ENCODE measurements at regions not wholly inside any gene's neighbourhood (a gene's known extent, or its start where the extent isn't known, plus 50 kb on each side); places are given as distances from the start of the nearest gene placed in this dataset.
"Not testable (repeated sequence)": the region's sequence is repeated elsewhere in the genome, so short reads cannot be mapped to it uniquely, and the experiment has no call there.

DNA sequence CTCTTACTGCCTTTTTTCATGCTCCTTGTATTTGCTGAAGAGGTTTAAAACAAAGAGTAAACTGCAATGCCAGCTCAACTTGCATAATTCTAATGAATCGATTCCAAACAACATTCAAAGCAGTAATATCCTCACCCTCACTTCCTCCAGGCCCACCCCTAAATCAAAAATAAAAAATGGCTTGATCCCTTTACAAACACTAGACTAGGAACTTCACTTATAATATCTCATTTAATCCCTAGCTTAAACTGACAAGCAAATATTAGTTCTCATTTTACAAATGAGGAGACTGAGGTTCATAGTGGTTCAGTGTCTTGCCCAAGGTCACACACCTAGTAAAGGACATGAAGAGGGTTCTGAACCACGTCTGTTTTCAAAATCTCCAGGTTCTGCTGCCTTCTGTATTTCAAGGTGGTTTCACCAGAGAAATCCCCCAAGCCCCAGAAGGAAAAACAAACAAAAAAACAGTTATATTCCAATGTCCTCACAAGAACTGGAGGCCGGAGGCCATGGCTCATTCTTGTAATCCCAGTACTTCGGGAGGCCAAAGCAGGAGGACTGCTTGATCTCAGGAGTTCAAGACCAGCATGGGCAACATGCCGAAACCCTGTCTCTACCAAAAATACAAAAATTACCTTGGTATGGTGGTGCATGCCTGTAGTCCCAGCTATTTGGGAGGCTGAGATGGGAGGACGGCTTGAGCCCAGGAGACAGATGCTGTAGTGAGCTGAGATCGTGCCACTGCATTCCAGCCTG lies 80.3 kb upstream of the GRIN2A start:
- no peaks in the 10 kb centered on the region for H3K27me3 ChIP-seq (ENCODE audit: insufficient read depth, insufficient read length)
- H3K9ac ChIP-seq (ENCODE audit: insufficient read length, low read depth) = no peak overlapping the region
- no peaks in the 10 kb centered on the region for H3K9me3 ChIP-seq (ENCODE audit: insufficient read depth, low read length)
- no peak overlapping the region for H3K4me3 ChIP-seq (ENCODE audit: insufficient read length, low read depth)
- TF ChIP-seq ZNF274 (IDR thresholded peaks at IDR 0.05; ENCODE audit: low read depth, low read length) (no peak), YY1 (IDR thresholded peaks at IDR 0.05; ENCODE audit: insufficient read depth, insufficient read length) (no peak), SUZ12 (IDR thresholded peaks at IDR 0.05; ENCODE audit: extremely low read depth, insufficient read depth, insufficient read length) (no peak)
- no peaks in the 10 kb centered on the region for H3K36me3 ChIP-seq (ENCODE audit: insufficient read depth, insufficient read length, low read length)
- no peak for DNase-seq (ENCODE audit: low read depth, low spot score)
- no peaks in the 10 kb centered on the region for H3K4me1 ChIP-seq (ENCODE audit: insufficient read depth, insufficient read length)

DNA sequence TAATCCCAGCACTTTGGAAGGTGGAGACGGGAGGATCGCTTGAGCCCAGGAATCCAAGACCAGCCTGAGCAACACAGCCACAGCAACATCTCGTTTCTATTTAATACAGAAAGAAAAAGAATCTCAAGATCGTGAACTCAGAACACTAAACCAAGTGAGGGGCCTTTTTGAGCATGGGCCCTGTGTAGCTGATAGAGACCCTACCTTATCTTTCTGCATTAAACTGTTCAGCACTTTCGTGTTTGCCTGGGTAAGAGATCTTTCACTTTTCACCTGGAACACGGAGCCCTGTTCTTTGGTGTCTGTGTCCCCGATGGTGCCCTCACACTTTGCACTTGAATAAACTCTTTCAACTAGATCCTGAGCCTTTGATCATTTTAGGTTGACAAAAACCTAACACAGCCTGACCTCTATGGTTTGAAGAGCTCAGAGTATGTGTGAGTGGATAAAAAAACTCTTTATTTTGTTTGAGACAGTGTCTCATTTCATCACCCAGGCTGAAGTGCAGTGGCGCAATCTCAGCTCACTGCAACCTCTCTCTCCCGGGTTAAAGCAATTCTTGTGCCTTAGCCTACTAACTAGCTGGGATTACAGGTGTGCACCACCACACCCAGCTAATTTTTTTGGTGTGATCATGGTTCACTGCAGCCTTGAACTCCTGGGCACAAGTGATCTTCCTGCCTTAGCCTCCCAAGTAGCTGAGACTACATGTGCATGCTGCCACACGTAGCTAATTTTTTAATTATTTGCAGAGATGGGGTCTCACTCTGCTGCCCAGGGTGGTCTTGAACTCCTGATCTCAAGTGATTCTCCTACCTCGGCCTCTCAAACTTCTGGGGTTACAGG lies 83.8 kb upstream of the GRIN2A start:
- no peak overlapping the region for H3K4me3 ChIP-seq (ENCODE audit: insufficient read length, low read depth)
- H3K9ac ChIP-seq (ENCODE audit: insufficient read length, low read depth) = no peak overlapping the region
- no peaks in the 10 kb centered on the region for H3K9me3 ChIP-seq (ENCODE audit: insufficient read depth, low read length)
- DNase-seq (ENCODE audit: low read depth, low spot score) = no peak
- TF ChIP-seq YY1 (IDR thresholded peaks at IDR 0.05; ENCODE audit: insufficient read depth, insufficient read length) = no peak
- no peak for TF ChIP-seq ZNF274 (IDR thresholded peaks at IDR 0.05; ENCODE audit: low read depth, low read length)
- no peak for TF ChIP-seq SUZ12 (IDR thresholded peaks at IDR 0.05; ENCODE audit: extremely low read depth, insufficient read depth, insufficient read length)
- H3K36me3 ChIP-seq (ENCODE audit: insufficient read depth, insufficient read length, low read length) = no peaks in the 10 kb centered on the region
- H3K4me1 ChIP-seq (ENCODE audit: insufficient read depth, insufficient read length) = no peaks in the 10 kb centered on the region
- H3K27me3 ChIP-seq (ENCODE audit: insufficient read depth, insufficient read length) = no peaks in the 10 kb centered on the region

DNA sequence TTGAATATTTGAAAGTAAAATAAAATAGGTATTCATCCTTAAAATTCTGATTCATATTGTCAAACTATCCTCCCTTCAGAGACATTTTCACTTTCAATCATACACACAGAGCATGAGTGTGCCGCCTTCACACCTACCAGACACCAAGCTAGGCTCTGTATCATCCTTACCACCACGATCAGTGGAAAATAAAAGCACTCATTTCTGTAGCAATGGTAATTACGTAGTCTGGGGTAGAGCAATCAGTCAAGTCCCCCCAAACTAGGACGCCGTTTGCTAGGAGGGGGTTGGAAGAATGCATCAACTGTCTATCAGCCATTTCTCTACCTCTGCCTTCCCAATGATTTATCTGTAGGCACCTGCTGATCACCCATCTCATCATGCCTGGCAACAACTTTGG lies 84.6 kb upstream of the GRIN2A start:
- DNase-seq (ENCODE audit: low read depth, low spot score) = no peak
- no peak overlapping the region for H3K4me3 ChIP-seq (ENCODE audit: insufficient read length, low read depth)
- H3K9ac ChIP-seq (ENCODE audit: insufficient read length, low read depth) = no peak overlapping the region
- no peaks in the 10 kb centered on the region for H3K4me1 ChIP-seq (ENCODE audit: insufficient read depth, insufficient read length)
- no peaks in the 10 kb centered on the region for H3K27me3 ChIP-seq (ENCODE audit: insufficient read depth, insufficient read length)
- H3K9me3 ChIP-seq (ENCODE audit: insufficient read depth, low read length) = no peaks in the 10 kb centered on the region
- H3K36me3 ChIP-seq (ENCODE audit: insufficient read depth, insufficient read length, low read length) = no peaks in the 10 kb centered on the region
- no peak for TF ChIP-seq SUZ12 (IDR thresholded peaks at IDR 0.05; ENCODE audit: extremely low read depth, insufficient read depth, insufficient read length)
- no peak for TF ChIP-seq YY1 (IDR thresholded peaks at IDR 0.05; ENCODE audit: insufficient read depth, insufficient read length)
- TF ChIP-seq ZNF274 (IDR thresholded peaks at IDR 0.05; ENCODE audit: low read depth, low read length) = no peak

DNA sequence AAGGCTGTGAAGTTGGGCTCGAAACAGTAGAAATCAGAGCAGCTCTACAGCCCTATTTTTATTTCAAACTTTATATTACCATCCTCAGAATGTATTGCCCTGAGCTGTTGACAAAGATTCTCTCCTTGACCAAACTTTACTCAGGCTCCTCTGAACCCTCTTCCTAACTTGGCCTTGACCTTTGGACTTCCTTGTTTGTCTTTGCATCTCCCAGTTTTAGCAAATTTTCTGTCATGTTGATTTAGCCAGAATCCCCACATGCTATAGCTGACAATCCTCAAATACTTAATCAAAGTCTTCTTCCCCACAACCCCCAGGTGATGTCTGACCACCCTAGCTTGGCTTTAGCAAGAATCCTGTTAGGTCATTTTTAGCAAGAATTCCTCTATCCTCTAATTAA lies 87.4 kb upstream of the GRIN2A start:
- no peak overlapping the region for H3K9ac ChIP-seq (ENCODE audit: insufficient read length, low read depth)
- no peak overlapping the region for H3K4me3 ChIP-seq (ENCODE audit: insufficient read length, low read depth)
- no peaks in the 10 kb centered on the region for H3K27me3 ChIP-seq (ENCODE audit: insufficient read depth, insufficient read length)
- TF ChIP-seq YY1 (IDR thresholded peaks at IDR 0.05; ENCODE audit: insufficient read depth, insufficient read length) (no peak), ZNF274 (IDR thresholded peaks at IDR 0.05; ENCODE audit: low read depth, low read length) (no peak), SUZ12 (IDR thresholded peaks at IDR 0.05; ENCODE audit: extremely low read depth, insufficient read depth, insufficient read length) (no peak)
- peaks cover 7% of the 10 kb centered on the region; the same call in 1 of the 2 replicates for H3K9me3 ChIP-seq (ENCODE audit: insufficient read depth, low read length)
- H3K36me3 ChIP-seq (ENCODE audit: insufficient read depth, insufficient read length, low read length) = no peaks in the 10 kb centered on the region
- H3K4me1 ChIP-seq (ENCODE audit: insufficient read depth, insufficient read length) = peaks cover under 1% of the 10 kb centered on the region
- no peak for DNase-seq (ENCODE audit: low read depth, low spot score)

DNA sequence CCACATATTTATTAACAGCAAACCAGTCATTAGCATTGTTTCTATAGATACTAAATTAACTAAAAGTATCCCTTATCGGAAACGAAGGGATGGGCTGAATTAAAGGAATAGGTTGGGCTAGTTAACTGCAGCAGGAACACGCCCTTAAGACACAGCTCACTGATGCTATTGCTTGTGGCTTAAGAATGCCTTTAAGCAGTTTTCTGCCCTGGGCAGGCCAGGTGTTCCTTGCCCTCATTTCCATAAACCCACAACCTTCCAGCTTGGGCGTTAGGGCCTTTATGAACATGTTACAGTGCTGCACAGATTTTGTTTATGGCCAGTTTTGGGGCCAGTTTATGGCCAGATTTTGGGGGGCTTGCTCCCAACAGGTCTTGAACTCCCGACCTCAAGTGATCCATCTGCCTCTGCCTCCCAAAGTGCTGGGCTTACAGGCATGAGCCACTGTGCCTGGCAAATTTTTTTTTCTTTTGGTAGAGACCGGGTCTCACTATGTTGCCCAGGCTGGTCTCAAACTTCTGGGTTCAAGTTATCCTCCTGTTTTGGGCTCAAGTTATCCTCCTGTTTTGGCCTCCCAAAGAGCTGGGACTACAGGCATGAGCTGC lies 90.1 kb upstream of the GRIN2A start:
- H3K27me3 ChIP-seq (ENCODE audit: insufficient read depth, insufficient read length); H3K4me3 ChIP-seq (ENCODE audit: insufficient read length, low read depth); H3K9ac ChIP-seq (ENCODE audit: insufficient read length, low read depth); H3K36me3 ChIP-seq (ENCODE audit: insufficient read depth, insufficient read length, low read length); DNase-seq (ENCODE audit: low read depth, low spot score); H3K9me3 ChIP-seq (ENCODE audit: insufficient read depth, low read length); H3K4me1 ChIP-seq (ENCODE audit: insufficient read depth, insufficient read length): not testable (repeated sequence)

DNA sequence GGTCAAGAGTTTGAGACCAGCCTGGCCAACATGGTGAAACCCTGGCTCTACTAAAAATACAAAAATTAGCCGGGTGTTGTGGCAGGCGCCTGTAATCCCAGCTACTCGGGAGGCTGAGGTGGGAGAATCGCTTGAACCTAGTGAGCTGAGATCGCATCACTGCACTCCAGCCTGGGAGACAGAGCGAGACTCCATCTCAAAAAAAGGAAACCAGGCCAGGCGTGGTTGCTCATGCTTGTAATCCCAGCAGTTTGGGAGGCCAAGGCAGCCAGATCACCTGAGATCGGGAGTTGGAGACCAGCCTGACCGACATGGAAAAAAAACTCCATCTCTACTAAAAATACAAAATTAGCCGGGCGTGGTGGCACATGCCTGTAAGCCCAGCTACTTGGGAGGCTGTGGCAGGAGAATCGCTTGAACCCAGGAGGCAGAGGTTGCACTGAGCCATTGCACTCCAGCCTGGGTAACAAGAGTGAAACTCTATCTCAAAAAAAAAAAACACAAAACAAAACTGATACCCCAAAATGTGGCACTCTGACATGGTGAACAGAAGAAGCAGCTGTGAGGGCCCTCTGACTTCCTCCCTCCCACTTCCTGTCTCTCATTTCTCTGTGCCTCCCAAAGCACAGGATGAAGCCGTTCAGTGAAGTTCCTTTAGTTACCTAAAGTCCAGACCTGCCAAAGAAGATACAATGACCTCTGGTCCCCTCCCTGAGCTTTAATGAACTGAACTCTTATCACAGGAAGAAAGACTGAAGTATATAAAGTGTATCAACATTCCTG lies 93.2 kb upstream of the GRIN2A start:
- H3K9ac ChIP-seq (ENCODE audit: insufficient read length, low read depth) = not testable (repeated sequence)

DNA sequence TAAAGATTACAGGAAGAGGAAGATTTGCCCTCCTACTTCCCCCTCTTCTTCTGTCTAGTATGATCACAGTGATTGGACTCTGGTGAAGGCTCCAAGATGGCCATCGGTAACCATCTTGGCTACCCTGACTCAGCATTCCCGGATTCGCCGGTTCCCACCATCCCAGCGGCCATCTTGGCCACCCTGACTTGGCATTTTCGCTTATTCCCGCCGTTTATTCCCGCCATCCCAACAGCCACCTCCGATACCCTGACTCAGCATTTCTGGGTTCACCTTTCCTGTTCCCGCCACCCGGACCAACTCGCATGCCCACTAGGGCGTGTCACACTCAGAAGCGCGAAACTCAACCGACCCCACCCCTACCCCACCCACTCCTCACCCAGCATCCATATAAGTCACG lies 95.4 kb upstream of the GRIN2A start:
- Histone ChIP-seq H3K9me3 (ENCODE audit: insufficient read depth, low read length) (peaks cover 17% of the 10 kb centered on the region), H3K9ac (ENCODE audit: insufficient read length, low read depth) (no peak overlapping the region), H3K4me3 (ENCODE audit: insufficient read length, low read depth) (no peak overlapping the region), H3K4me1 (ENCODE audit: insufficient read depth, insufficient read length) (peaks cover 3% of the 10 kb centered on the region), H3K27me3 (ENCODE audit: insufficient read depth, insufficient read length) (no peaks in the 10 kb centered on the region), H3K36me3 (ENCODE audit: insufficient read depth, insufficient read length, low read length) (no peaks in the 10 kb centered on the region)
- DNase-seq (ENCODE audit: low read depth, low spot score) = no peak
- no peak for TF ChIP-seq YY1 (IDR thresholded peaks at IDR 0.05; ENCODE audit: insufficient read depth, insufficient read length)
- TF ChIP-seq ZNF274 (IDR thresholded peaks at IDR 0.05; ENCODE audit: low read depth, low read length) = no peak
- TF ChIP-seq SUZ12 (IDR thresholded peaks at IDR 0.05; ENCODE audit: extremely low read depth, insufficient read depth, insufficient read length) = no peak

More for the DNA sequence above, 93.2 kb upstream of the GRIN2A start:
- H3K27me3 ChIP-seq (ENCODE audit: insufficient read depth, insufficient read length); H3K36me3 ChIP-seq (ENCODE audit: insufficient read depth, insufficient read length, low read length); H3K4me3 ChIP-seq (ENCODE audit: insufficient read length, low read depth); DNase-seq (ENCODE audit: low read depth, low spot score); H3K4me1 ChIP-seq (ENCODE audit: insufficient read depth, insufficient read length): not testable (repeated sequence)
- H3K9me3 ChIP-seq (ENCODE audit: insufficient read depth, low read length) = peaks cover 20% of the 10 kb centered on the region

Data from NT2/D1 (cell line).